ENCODE measurements at regions not wholly inside any gene's neighbourhood (a gene's known extent, or its start where the extent isn't known, plus 50 kb on each side); places are given as distances from the start of the nearest gene placed in this dataset.

GRCh38 chr10:120251821-120252442 lies 205.1 kb upstream of the PLPP4 start:
- TF ChIP-seq, protein P1, sequence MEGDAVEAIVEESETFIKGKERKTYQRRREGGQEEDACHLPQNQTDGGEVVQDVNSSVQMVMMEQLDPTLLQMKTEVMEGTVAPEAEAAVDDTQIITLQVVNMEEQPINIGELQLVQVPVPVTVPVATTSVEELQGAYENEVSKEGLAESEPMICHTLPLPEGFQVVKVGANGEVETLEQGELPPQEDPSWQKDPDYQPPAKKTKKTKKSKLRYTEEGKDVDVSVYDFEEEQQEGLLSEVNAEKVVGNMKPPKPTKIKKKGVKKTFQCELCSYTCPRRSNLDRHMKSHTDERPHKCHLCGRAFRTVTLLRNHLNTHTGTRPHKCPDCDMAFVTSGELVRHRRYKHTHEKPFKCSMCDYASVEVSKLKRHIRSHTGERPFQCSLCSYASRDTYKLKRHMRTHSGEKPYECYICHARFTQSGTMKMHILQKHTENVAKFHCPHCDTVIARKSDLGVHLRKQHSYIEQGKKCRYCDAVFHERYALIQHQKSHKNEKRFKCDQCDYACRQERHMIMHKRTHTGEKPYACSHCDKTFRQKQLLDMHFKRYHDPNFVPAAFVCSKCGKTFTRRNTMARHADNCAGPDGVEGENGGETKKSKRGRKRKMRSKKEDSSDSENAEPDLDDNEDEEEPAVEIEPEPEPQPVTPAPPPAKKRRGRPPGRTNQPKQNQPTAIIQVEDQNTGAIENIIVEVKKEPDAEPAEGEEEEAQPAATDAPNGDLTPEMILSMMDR (IDR thresholded peaks at IDR 0.05) = no peak
- TF ChIP-seq, protein P2, sequence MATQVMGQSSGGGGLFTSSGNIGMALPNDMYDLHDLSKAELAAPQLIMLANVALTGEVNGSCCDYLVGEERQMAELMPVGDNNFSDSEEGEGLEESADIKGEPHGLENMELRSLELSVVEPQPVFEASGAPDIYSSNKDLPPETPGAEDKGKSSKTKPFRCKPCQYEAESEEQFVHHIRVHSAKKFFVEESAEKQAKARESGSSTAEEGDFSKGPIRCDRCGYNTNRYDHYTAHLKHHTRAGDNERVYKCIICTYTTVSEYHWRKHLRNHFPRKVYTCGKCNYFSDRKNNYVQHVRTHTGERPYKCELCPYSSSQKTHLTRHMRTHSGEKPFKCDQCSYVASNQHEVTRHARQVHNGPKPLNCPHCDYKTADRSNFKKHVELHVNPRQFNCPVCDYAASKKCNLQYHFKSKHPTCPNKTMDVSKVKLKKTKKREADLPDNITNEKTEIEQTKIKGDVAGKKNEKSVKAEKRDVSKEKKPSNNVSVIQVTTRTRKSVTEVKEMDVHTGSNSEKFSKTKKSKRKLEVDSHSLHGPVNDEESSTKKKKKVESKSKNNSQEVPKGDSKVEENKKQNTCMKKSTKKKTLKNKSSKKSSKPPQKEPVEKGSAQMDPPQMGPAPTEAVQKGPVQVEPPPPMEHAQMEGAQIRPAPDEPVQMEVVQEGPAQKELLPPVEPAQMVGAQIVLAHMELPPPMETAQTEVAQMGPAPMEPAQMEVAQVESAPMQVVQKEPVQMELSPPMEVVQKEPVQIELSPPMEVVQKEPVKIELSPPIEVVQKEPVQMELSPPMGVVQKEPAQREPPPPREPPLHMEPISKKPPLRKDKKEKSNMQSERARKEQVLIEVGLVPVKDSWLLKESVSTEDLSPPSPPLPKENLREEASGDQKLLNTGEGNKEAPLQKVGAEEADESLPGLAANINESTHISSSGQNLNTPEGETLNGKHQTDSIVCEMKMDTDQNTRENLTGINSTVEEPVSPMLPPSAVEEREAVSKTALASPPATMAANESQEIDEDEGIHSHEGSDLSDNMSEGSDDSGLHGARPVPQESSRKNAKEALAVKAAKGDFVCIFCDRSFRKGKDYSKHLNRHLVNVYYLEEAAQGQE (IDR thresholded peaks at IDR 0.05; ENCODE audit: insufficient read depth in 1 of 2, low read depth in 2 of 2, low read length in 1 of 2) = no peak
- no peak for TF ChIP-seq TCF7L2 (IDR thresholded peaks at IDR 0.05; ENCODE audit: low read depth, low read length)
